ENCODE measurements at regions not wholly inside any gene's neighbourhood (a gene's known extent, or its start where the extent isn't known, plus 50 kb on each side); places are given as distances from the start of the nearest gene placed in this dataset.

DNA sequence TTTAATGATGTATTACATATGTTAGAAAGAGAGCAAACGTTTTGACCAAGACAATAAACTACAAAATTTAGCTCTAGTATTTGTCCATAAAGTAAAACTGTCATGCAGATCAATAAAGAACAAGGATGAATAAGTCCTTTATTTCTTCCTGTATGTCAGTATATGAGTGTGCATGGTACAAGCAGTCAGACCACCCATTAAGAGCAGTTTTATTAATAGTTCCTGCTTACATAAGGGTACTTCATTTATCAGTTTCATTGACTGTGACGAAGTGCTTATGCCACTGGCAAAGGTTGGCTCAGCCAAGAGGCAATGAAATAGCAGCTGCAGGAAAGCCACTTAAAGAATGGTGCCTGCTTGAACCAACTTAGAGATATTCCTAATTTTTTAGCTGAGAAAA is 913.0 kb upstream of the CNTN5 start:
- CTCF ChIA-PET = no interaction called here
- no peak for DNase-seq (ENCODE audit: extremely low spot score)
- TF ChIP-seq ZNF384 (IDR thresholded peaks at IDR 0.05) (no peak), TARDBP (IDR thresholded peaks at IDR 0.05) (no peak), ELF4 (IDR thresholded peaks at IDR 0.05) (no peak)
- POLR2A ChIA-PET = no interaction called here

DNA sequence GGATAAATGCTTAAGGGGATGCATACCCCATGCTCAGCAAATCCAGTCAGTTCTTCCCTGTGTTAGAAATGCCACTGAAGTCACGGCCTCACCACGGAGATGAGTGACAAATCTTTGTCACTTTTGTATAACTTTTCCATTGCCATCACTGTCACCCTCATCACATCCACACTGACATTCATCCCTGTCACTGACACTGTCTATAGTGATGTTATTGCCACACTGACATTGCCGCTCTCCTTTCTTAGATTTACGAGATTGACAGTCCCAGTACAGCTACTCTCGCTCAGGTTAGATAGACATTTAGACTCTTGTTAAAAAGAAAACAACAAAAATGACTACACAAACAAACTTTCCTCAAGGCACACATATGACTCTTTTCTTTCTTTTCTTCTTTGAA is 910.7 kb upstream of the CNTN5 start:
- TF ChIP-seq FOXK2 (IDR thresholded peaks at IDR 0.05) (no peak), CTBP1 (IDR thresholded peaks at IDR 0.05; ENCODE audit: borderline replicate concordance) (no peak), L3MBTL2 (conservative IDR thresholded peaks at IDR 0.05) (no peak), FOXM1 (IDR thresholded peaks at IDR 0.05; ENCODE audit: borderline replicate concordance) (no peak), SP1 (IDR thresholded peaks at IDR 0.05) (no peak), ELF4 (IDR thresholded peaks at IDR 0.05) (no peak), ZNF384 (IDR thresholded peaks at IDR 0.05) (no peak), LEF1 (IDR thresholded peaks at IDR 0.05; ENCODE audit: borderline replicate concordance) (no peak), ARNT (IDR thresholded peaks at IDR 0.05) (no peak), TARDBP (IDR thresholded peaks at IDR 0.05) (no peak), SUZ12 (IDR thresholded peaks at IDR 0.05) (no peak), NFRKB (IDR thresholded peaks at IDR 0.05) (no peak), BHLHE40 (IDR thresholded peaks at IDR 0.05; ENCODE audit: borderline replicate concordance) (no peak), HDGF (IDR thresholded peaks at IDR 0.05; ENCODE audit: borderline replicate concordance) (no peak), FOXA1 (IDR thresholded peaks at IDR 0.05) (no peak)
- TF ChIP-seq, protein P1, sequence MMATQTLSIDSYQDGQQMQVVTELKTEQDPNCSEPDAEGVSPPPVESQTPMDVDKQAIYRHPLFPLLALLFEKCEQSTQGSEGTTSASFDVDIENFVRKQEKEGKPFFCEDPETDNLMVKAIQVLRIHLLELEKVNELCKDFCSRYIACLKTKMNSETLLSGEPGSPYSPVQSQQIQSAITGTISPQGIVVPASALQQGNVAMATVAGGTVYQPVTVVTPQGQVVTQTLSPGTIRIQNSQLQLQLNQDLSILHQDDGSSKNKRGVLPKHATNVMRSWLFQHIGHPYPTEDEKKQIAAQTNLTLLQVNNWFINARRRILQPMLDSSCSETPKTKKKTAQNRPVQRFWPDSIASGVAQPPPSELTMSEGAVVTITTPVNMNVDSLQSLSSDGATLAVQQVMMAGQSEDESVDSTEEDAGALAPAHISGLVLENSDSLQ (IDR thresholded peaks at IDR 0.05) = no peak
- CTCF ChIA-PET = interaction anchor here (0.7 kb wide), 1 partner anchor 1644 kb away, joined by 4 read pairs; no protein-coding TSS in a partner anchor
- POLR2A ChIA-PET = no interaction called here
- no peak for DNase-seq (ENCODE audit: extremely low spot score)

DNA sequence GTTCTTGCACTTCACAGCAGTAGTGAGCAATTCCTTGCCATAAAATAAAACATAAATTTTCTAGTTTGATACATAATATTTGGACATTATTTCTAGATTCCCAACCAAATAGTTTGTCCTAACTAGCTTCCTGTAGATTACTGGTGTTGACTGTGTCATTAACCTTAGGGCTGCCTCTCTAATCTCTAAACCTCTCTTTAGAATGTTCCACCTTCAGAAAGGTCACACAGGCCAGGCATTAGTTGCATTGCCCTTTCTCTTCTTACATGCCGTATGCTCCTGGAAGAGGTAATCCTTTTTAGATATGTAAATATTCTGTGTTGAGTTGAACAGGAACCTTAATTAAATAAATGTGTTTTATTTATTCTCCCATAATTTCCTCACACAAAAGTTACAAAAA is 904.9 kb upstream of the CNTN5 start:
- no peak for DNase-seq (ENCODE audit: extremely low spot score)
- ChIA-PET POLR2A (no interaction called here), CTCF (no interaction called here)
- TF ChIP-seq ELF4 (IDR thresholded peaks at IDR 0.05) = no peak

DNA sequence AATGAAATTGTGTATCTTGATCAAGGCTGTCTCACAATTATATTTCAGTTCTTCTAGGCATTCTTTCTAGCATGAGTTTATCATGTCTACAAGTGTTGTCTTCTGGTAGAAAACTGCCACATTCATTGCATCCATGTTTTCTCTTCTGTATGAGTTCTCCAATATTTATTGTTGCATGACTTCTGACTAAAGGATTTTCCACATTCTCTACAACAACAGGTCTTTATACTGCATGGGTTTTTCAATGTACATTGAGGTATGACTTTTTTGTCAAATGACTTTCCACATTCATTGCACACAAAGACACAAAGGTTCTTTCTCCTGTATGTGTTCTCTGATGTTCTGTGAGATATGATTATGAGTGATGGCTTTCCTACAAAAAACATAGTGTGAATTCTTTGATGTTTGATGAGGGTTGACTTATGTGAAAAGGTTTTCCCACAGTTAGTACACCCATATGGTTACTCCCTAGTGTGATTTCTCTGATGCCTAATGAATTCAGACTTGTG is 890.6 kb upstream of the CNTN5 start:
- DNase-seq (ENCODE audit: extremely low spot score) = no peak
- POLR2A ChIA-PET = no interaction called here
- TF ChIP-seq FOXK2 (IDR thresholded peaks at IDR 0.05) (no peak), ARNT (IDR thresholded peaks at IDR 0.05) (no peak), FOXM1 (IDR thresholded peaks at IDR 0.05; ENCODE audit: borderline replicate concordance) (no peak), CTBP1 (IDR thresholded peaks at IDR 0.05; ENCODE audit: borderline replicate concordance) (no peak), SP1 (IDR thresholded peaks at IDR 0.05) (no peak), TARDBP (IDR thresholded peaks at IDR 0.05) (no peak), L3MBTL2 (conservative IDR thresholded peaks at IDR 0.05) (no peak), NFRKB (IDR thresholded peaks at IDR 0.05) (no peak), LEF1 (IDR thresholded peaks at IDR 0.05; ENCODE audit: borderline replicate concordance) (no peak), BHLHE40 (IDR thresholded peaks at IDR 0.05; ENCODE audit: borderline replicate concordance) (no peak), SUZ12 (IDR thresholded peaks at IDR 0.05) (no peak), HDGF (IDR thresholded peaks at IDR 0.05; ENCODE audit: borderline replicate concordance) (no peak)
- TF ChIP-seq, protein P1 (IDR thresholded peaks at IDR 0.05) = no peak
- CTCF ChIA-PET = no interaction called here

DNA sequence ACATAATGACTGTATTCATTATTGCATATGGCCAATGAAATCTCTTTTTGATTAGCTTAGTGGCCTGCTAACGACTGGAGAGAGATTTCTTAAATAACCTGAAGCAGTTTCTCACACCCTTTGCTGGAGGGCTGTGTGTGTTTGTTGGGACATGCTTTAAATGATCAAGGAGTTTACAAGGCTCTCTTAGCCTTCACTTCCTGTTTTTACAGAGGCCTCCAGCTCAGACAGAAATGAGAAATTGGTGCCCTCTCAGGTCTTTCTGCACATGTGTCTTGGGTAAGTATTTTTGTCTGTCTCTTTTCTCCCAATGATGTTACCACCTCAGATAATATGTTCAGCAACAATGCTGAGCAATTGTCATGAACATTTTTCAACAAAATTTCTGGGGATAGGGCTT is 884.4 kb upstream of the CNTN5 start:
- CTCF ChIA-PET = no interaction called here
- DNase-seq (ENCODE audit: extremely low spot score) = no peak
- POLR2A ChIA-PET = no interaction called here
- TF ChIP-seq ELF4 (IDR thresholded peaks at IDR 0.05) (no peak), SUZ12 (IDR thresholded peaks at IDR 0.05) (no peak), FOXK2 (IDR thresholded peaks at IDR 0.05) (no peak), TARDBP (IDR thresholded peaks at IDR 0.05) (no peak), L3MBTL2 (conservative IDR thresholded peaks at IDR 0.05) (no peak), ARNT (IDR thresholded peaks at IDR 0.05) (no peak), SP1 (IDR thresholded peaks at IDR 0.05) (no peak), NFRKB (IDR thresholded peaks at IDR 0.05) (no peak), LEF1 (IDR thresholded peaks at IDR 0.05; ENCODE audit: borderline replicate concordance) (no peak), BHLHE40 (IDR thresholded peaks at IDR 0.05; ENCODE audit: borderline replicate concordance) (no peak), FOXA1 (IDR thresholded peaks at IDR 0.05) (no peak), HDGF (IDR thresholded peaks at IDR 0.05; ENCODE audit: borderline replicate concordance) (no peak), CTBP1 (IDR thresholded peaks at IDR 0.05; ENCODE audit: borderline replicate concordance) (no peak)
- TF ChIP-seq, protein P1 (IDR thresholded peaks at IDR 0.05) = no peak

DNA sequence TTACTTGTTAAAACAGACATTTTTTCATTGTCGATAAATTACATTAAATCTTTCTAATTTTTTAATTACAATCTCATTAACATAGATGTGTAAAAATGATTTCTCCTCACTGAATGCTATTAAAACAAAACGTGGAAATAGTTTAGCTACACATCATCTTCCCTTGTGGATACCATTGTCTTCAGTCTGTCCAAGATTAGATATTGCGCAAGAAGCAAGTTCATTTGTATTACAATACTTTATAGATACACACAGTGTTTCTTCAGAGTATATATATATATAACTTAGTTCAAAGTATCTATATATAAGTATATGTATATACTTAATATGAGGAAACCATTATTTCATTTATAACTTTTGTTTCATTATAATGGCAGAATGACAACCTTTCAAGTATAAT is 883.3 kb upstream of the CNTN5 start:
- CTCF ChIA-PET = no interaction called here
- TF ChIP-seq, protein P1 (IDR thresholded peaks at IDR 0.05) = no peak
- TF ChIP-seq TARDBP (IDR thresholded peaks at IDR 0.05) (no peak), SUZ12 (IDR thresholded peaks at IDR 0.05) (no peak), ELF4 (IDR thresholded peaks at IDR 0.05) (no peak), NFRKB (IDR thresholded peaks at IDR 0.05) (no peak), CTBP1 (IDR thresholded peaks at IDR 0.05; ENCODE audit: borderline replicate concordance) (no peak), ARNT (IDR thresholded peaks at IDR 0.05) (no peak), ZNF384 (IDR thresholded peaks at IDR 0.05) (no peak), SP1 (IDR thresholded peaks at IDR 0.05) (no peak), LEF1 (IDR thresholded peaks at IDR 0.05; ENCODE audit: borderline replicate concordance) (no peak)
- POLR2A ChIA-PET = no interaction called here
- DNase-seq (ENCODE audit: extremely low spot score) = no peak
